SKM-1 (cell line): ENCODE measurements at regions not wholly inside any gene's neighbourhood (a gene's known extent, or its start where the extent isn't known, plus 50 kb on each side); places are given as distances from the start of the nearest gene placed in this dataset.

Experiments used
- DNase-seq: peaks from one replicate; lab custom pipeline; 2025; ENCODE audit not compliant: unreplicated experiment; lab: John Stamatoyannopoulos, UW

DNA sequence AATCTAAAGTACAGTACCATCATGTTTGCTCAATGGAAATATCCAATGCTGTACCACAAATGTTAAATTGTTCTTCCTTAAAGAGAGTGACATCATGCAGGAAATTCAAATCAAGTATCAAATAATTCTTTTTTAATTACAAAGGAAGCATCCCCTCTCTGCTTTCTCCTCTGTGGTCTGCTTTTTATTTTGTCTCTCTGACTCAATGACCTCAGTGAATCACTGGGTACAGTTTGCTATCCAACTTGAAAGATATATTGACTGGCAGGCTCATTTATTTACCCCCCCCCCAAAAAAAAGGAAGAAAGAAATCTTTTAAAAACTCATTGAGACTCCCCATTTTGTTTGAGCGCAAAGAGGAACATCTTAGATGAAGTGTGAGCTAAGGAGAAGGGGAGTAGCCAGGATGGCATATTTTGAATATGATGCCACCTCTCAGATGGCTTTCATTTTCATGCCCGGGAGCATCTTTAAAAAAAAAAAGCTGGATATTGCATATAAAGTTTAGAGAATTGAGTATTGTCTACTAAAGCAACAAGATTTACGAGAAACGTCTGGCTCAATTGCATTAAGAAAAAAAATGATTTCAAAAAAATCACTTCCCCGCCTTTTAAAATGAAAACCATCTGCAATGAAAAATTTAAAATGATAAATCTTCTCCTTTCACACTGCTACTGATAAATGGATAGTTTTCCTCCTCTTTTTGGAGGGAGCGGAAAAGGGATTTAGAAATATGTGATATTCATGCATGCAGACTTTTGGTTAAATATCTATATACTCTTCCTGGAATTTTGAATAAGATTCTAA, 307.1 kb upstream of the DPH6 start:
- no peak for DNase-seq

DNA sequence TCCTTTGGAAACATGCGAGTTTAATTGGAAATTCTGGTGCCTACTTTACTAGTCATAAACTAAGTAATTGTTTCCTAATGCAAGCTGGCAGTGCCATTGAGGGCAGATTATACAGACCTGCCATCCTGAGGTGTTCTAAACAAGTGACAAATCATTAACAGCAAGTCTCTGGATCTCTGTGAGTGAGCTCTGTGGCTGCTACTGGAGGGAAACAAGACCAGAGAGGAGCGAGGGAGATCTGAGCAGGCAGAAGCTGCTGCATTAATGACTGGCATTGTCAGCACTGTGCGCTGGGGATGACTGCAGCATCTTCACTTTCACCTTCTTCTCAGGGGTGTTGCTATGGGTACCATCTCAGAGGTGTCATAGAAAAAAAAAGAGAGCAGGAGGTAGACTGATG, 308.4 kb upstream of the DPH6 start:
- no peak for DNase-seq

DNA sequence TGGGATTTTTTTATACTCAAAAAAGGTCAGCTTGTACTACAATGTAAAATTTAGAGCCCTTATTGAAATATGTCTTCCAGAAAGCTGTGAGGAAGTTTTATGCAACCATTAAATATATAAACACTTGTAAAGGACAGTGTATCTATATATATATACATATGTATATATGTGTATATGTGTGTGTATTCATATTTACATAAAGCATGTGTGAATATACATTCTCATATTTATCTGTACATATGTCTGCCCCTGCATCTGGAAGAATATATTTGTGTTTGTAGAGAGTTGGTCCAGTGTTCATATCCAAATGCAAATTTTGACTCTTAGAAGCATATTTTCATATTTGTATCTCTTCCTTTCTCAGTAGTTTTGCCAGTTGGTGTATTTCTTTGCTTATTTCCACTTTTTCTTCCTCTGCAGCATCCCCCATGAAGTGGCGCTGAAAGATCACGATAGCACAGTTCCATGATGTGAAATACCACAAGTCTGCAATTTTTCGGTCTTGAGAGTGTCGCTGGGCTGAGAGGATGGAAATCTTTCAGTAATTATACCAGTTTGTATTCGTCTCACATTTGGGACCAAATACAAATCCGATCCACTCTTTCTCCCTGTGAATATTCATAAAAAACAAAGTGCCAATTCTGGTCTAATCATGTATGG, 311.7 kb upstream of the DPH6 start:
- no peak for DNase-seq

DNA sequence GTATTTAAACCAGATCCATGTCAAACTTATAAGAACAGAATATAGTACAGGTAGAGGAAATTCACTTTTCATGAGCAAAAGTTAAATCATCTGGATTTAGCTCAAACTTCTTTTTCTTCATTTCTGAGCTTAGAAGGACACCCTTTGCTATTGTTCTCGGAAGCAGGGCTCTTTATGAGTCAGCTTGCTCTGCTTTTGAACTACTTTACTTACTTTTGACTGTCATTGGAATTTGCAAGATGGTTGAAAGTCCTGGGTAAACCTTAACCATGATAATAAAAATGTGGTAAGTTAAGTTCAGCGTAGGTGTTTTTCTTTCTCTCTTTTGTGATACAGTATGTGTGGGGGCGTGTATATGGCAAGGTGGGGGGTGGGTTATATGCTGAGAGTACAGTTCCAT, 312.7 kb upstream of the DPH6 start:
- DNase-seq, result no peak

DNA sequence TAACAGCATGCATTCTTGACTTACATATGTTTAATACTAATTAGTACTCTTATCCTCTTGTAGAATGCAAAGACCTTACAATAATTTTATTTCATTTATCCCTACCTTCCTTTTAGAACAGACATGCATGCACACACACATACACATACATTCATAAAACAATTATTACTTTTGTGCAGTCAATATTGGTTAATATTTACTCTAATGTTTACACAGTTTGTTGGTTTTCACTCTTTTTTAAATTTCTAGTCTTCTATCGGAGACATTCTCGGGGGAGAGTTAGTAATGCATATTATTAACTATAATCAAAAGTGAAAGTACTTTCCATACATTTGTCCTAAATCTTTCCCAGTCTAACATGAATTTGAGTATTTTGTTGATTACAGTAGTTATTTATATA, 317.7 kb upstream of the DPH6 start:
- DNase-seq, result no peak

DNA sequence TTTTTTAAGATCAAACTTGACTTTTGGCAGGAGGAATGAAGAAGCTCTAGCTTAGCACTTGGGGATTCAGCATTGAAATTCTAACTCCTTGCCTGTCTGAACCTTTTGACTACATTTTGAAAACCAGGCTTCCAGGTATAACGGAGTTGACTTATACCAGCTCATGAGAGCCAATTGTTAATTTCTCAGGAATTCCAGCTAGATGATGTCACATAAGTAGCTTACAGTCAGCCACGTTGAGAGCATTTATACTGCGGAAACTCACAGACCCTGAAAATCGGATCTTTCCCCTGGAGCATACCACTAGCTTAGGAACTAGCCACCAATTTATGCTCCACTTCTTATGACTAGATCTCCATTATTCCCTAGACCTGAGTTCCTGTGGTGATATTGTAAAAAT, 321.4 kb upstream of the DPH6 start:
- no peak for DNase-seq

DNA sequence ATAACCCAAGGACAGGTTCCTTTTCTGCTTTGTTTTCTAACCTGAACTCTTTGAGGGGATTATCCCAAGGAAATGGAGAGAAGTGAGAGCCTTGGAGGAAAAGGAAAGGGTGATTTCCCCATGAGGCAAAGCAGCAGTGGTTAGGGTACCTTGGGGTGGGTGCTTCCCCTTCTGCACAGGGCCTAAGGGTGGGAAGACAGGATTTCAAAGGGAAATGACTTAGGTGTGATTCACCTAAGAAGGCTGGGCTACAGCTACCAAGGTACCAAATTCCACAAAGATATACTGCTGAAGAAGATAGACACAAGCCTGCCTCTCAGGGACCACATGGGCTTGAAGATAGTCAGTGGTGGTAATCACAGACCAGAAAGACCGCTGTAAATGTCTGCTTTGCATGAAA, 325.3 kb upstream of the DPH6 start:
- DNase-seq, result no peak

DNA sequence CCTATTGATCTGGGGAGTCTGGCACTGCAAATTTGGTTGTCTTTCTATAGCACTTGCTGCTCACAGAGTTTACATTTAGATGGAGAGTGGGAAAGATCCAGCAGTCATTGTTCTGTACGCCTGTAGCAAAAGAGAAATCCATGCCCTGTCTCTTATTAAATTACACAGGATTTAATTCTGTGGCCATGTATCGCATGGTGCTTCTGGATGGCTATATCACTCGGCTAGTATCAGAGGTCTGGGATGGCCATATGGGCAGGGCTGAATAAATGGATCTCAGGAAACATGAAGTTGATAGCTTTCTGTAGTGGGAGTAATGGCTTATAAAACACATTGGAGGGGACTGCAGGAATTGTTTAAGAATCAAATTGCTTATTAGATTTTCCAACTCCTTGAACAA, 325.8 kb upstream of the DPH6 start:
- DNase-seq, result no peak

DNA sequence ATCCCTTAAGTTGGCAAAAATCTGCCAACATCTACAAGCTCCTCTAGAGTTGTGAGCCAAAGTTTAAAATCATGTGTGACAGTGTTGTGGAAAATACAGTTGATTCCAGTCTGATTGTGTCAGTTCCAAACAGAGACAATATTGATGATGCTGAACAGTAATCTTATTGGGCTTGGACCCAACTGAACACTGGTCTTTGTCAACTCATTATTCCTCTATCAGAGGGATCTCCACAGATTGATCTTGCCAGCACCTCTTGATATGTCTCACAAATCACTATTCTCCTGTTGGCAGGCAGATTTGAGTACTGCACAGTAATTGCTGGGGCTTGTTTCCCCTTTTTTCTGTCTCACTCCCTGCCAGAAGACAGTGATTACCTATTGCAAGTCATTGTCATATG, 326.6 kb upstream of the DPH6 start:
- no peak for DNase-seq

DNA sequence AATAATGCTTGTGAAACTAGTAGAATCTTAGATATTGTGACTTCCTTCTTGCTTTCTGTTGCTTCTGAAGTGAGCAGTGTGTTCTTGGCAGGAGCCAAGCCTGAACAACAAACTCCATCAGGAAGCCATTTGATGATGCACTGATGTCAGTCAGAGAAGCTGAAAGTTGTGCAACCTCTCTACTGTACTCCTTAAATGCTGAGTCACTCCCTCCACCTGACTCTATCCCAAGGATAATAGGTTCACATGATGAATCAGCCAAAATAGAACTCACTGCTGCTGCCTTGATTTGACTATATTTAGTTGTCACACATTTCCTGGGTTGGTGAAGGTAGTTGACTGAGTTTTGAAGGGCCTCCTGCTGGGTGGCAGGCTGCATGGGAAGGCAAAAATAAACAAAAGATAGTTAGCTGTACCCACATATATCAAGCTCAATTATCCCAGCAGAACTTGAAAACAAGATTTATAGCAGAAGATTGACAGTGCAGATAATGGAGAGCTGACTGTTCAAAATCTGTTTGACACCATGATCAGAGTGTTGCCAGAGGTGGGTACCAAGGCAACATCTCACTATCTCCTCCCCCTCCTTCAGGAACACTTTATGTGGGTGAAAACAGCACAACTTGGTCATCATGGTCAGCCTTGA, 328.4 kb upstream of the DPH6 start:
- DNase-seq, result no peak

DNA sequence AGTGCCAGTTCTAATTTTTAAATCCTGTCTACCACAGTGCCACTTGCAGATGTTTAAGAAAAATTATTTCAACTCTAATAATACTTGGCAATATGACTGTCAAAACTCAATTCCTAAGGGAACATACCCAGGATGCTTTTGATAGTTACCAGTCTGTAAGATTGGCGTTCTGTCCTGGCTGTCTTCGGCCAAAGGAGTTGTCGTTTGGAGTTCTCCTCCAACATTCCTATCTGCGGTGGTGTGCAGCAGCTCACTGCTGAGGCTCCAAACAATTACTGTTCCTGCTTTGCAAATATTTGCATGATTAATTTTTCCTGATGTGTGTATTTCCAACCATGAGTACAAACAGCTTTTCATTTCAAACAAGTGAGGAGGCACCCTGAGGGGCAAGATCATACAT, 330.8 kb upstream of the DPH6 start:
- no peak for DNase-seq

DNA sequence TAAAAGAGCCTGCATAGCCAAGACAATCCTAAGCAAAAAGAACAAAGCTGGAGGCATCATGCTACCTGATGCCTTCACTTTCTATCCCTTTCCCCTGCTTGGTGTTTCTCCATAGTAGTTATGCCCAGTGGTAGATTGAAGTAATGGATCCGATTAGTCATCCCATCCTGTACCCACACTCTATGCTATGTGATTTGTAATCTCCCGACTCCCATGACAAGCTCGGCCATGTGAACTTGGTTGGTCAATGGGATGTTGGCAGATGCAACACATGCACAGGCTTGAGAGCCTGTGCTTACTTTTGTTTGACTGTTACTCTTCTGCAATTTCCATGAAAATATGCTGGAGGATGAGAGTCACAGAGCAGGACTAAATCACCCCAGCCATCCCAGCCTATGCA, 334.9 kb upstream of the DPH6 start:
- DNase-seq, result no peak

DNA sequence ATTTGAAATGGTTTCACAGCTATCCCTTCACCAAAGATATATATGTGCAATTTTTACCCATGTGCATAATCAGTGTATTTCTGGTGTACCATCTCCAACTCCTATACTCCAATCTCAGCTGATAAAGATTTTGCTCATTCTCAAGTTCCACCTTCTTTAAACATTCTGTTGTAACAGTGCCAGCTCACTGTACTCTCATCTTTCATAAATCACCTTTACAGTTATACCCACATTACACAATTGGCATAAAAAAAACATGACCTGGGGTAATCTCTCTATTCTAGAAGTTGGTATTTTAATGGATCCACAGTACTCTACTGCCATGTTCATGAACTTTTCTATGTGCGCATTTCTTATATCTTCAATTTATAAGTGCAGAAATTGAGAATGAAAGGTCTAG, 339.9 kb upstream of the DPH6 start:
- DNase-seq, result no peak

DNA sequence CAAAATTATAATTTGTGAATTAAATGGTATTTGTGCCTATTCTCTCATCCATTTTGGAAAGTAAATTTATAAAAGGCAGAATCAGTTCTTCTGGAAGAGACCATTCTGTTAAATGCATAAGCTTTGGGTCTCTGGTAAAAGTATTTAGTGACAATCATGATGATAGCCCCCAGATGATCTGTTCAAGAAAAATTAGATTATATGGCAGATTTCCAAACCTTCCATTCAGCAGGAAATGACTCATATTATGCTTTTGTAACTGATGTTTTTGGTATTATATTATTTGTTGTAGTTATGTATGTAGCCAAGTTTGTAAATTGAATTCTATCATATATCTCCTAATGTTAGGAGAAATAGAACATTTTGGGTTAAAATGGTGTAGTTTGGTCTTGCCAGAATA, 340.8 kb upstream of the DPH6 start:
- no peak for DNase-seq

DNA sequence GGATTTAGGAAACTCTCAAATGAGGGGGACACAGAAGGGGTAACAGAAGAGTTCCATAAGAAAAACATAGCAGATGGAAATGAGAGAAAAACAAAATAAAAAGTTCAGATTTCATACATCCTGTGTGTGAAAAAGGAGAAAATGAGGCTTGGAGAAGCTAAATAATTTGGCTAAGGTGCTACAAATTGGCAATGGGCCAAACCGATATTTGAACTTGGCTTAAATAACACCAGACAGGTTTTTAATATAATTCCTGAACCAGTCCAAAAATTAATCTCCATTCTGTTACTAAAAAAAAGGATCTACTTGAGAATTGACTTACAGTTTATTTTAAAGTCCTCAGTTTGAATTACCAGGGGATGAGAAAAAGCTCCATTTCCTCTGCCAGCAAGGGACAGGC, 342.9 kb upstream of the DPH6 start:
- no peak for DNase-seq

DNA sequence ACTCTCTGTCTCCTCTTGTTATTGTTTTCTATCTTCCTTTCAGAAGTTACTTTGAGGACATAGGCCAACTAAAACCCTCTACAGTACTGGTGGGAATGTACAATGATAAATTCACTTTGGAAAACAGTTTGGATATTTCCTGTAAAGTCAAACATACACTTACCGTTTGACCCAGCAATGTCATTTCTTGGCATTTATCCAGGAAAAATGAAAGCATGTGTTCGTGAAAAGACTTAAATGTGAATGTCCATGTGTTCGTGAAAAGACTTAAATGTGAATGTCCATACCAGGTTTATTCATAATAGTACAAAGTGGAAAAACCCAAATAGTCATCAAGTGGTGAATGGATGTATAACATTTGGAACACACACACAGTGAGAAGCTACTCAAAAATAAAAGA, 361.5 kb upstream of the DPH6 start:
- DNase-seq, result no peak

DNA sequence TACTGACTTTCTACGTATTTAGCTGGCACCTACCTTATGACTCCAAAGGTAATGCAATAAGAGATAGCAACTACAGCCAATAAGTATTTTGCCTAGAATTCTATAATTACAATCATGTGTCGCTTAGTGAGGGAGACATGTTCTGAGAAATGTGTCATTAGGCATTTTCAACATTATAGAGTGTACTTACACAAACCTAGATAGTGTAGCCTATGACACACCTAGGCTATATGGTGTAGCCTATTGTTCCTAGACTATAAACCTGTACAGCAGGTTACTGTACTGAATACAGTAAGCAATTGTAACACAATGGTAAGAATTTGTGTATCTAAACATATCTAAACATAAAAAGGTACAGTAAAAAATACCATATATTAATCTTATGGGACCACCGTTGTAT, 363.4 kb upstream of the DPH6 start:
- DNase-seq, result no peak

DNA sequence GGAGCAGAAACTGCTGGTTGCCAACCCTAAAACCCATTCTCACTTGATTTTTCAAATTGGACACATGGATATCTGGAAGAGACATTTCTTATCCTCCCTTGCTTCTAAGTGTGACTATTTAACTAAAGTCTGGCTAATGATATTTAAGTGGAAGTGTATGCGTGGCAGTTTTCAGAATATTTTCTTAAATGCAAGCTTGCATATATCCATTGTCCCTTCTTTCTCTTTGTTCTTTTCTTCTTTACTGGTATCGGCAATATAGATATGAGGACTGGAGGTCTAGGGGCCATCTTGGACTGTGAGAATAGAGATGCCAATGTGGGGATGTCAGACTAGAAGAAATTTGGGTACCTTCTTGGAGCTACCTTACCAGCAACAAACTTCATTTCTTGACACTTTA, 364.3 kb upstream of the DPH6 start:
- no peak for DNase-seq

DNA sequence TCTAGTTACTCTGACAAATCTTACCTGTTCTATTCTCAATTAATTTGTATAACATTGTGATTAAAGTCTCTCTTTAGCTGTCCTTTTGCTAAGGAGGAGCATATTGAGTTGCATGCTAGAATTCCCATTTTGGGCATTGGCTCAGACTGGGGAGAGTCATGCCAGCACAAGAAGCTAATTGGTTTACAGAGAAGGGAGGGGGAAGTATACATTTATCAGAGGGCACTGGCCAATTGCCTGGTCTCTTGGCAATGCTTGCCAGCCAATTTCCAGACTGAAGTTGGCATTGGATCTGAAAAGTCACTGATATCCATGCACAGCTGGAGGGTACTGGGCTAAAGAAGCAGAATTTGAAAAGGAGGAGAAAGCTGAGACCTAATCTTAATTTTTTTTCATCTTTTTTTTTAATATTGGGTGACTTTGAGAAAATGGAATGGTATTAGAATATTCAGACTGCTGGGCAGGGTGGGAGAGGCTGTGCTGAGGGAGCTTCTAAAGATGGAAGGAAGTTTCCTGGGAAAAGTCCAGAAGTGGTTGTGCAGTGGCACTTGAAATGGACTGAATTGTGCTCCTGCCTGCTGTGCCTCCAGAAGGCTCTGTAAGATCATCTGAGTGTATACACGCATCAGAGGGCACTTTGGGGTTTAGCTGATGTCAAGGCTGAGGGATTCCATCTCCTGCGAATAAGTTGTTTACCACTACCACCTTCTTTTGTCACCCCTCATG, 365.2 kb upstream of the DPH6 start:
- DNase-seq, result no peak

DNA sequence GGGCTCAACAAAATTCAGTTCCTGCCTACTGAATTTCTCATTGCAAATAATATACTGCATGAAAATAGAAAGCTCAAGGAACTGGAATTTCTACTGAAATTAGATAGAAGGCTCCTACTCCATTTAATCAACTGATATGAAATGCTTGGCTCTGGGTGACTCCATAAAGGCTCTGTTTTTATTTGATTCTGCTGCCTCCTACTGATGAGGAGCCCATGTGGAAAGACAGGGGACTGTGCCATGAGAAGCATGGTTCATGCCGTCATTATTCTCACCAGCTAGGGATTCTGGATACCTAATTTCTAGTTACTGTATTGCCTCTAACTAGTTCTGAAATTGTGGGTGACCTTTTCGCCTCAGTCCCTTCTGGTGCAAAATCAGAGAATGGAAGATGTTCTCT, 366.2 kb upstream of the DPH6 start:
- no peak for DNase-seq

DNA sequence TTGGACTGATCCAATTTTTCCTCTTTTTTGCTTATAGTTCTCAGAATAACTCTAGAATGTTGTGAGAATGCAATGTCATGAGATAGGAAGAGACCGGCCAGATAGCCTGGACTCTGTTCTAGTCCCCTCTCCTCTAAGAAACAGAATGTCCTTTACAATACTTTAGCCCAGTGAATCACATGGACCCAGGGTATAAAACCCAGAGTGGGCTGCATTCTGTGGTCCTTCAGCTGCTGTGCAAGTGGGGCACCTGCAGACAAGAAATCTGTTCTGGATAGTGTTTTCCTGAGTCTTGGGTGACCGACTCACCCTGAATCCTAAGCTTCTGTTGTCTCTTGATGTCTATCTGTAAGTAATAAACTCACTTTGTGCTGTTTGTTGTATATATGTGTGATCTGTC, 368.6 kb upstream of the DPH6 start:
- DNase-seq, result no peak

DNA sequence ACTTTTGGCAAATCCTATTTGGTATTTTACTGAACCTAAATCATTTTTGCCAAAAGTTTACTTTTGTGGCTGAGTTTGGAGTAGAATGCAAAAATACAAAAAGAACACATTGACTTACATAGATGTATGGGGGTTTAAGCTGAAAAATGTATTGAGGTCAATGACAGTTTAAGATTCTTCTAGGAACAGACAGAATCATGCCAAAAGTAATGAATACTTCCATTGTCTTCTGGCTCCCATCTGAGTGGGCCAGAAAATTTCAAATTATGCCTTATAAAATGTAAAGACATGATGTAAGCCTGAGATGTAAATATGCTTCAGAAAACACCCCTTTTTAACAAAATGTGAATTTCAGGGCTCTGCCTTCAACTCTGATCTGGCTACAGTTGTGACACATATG, 375.1 kb upstream of the DPH6 start:
- no peak for DNase-seq
